ENCODE measurements at regions not wholly inside any gene's neighbourhood (a gene's known extent, or its start where the extent isn't known, plus 50 kb on each side); places are given as distances from the start of the nearest gene placed in this dataset.

DNA sequence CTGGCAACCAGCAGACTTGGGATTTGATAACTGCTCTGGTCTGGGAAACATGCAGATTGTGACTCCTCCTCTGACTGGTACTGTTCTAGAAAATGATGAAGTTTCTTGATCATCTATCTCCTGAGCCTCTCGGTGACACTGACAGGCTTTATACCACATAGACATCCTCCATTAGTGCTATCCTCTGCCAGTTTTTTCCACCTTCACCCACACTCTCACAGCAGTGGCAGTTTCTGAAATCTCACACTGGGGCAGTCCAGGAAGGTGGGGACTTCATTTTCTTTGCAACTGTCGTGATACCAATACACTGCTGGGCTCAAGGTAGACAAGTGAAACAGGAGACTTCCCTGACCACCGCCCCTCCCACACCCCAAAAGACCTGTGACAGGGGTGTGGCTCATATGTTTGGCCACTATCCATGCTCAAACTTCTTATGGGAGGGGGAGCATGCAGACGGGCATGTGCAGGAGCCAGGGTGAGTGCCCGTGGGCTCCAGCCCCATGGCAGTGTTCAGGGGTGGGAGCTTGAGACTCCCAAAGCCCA is 66.3 kb upstream of the RMDN2 start:
- no peak overlapping the region for H3K4me3 Mint-ChIP-seq
- no CpG with 5 or more reads among the region's 5 CpGs for WGBS (ENCODE audit: extremely low coverage, insufficient read length, low lambda C conversion rate)
- no peaks in the 10 kb centered on the region for H3K4me1 ChIP-seq (ENCODE audit: insufficient read depth, low read length)

More for the DNA sequence above, 66.3 kb upstream of the RMDN2 start:
- H3K79me2 ChIP-seq (ENCODE audit: insufficient read depth, low read length): no peaks in the 10 kb centered on the region
- no peak overlapping the region for H2AFZ ChIP-seq (ENCODE audit: low read length)
- H2BK12ac ChIP-seq (ENCODE audit: insufficient read length, low read depth, low read length): no peak overlapping the region
- no peaks in the 10 kb centered on the region for H3K79me1 ChIP-seq (ENCODE audit: insufficient read depth, low read depth, low read length, poor library complexity, severe bottlenecking)
- H3K9me3 ChIP-seq (ENCODE audit: control insufficient read depth, low read depth, low read length): no peaks in the 10 kb centered on the region
- no peak overlapping the region for H2BK120ac ChIP-seq (ENCODE audit: low read depth, low read length, poor library complexity, severe bottlenecking)
- no peak overlapping the region for H4K5ac ChIP-seq (ENCODE audit: insufficient read length, low read depth, low read length)
- H3K14ac ChIP-seq (ENCODE audit: insufficient read depth, low read length): no peak overlapping the region
- H2BK20ac ChIP-seq (ENCODE audit: low read depth, low read length, poor library complexity, severe bottlenecking): no peak overlapping the region
- H3K4me2 ChIP-seq (ENCODE audit: insufficient read depth, insufficient read length, low read length): no peak overlapping the region
- Mint-ChIP-seq H3K36me3 (ENCODE audit: insufficient read depth in 1 of 3, low read depth in 3 of 3) (peaks cover 0 to 7% (median 0%) of the 10 kb centered on the region in 3 experiments; a peak in 2 of 7 replicates), H3K9me3 (peaks cover 5 to 9% of the 10 kb centered on the region in 2 experiments; a peak in 4 of 5 replicates), H3K4me1 (peaks cover 7% of the 10 kb centered on the region in 2 experiments), H3K27me3 (ENCODE audit: low read depth) (peaks cover 3% of the 10 kb centered on the region), H3K27ac (no peak overlapping the region)
- no peaks in the 10 kb centered on the region for H3K27me3 ChIP-seq (ENCODE audit: insufficient read depth, low read length)
- H3K27ac ChIP-seq (ENCODE audit: insufficient read length, low read depth, low read length): no peak overlapping the region
- H3K23ac ChIP-seq (ENCODE audit: insufficient read length, low read depth, low read length): no peak overlapping the region
- no peak for TF ChIP-seq CTCF (conservative IDR thresholded peaks at IDR 0.05)
- H4K8ac ChIP-seq (replicated peaks; ENCODE audit: insufficient read length, low read depth, low read length): no peak overlapping the region
- H3K56ac ChIP-seq (ENCODE audit: insufficient read length, low read depth, low read length): no peak overlapping the region
- no peak overlapping the region for H3K4ac ChIP-seq (ENCODE audit: low read depth, low read length)
- no peak overlapping the region for H4K91ac ChIP-seq (ENCODE audit: insufficient read length, low read depth, low read length)
- H2BK15ac ChIP-seq (ENCODE audit: low read depth, low read length): no peak overlapping the region
- no peak overlapping the region for H3T11ph ChIP-seq (ENCODE audit: low read length)
- H3K9ac ChIP-seq (ENCODE audit: extremely low read depth, insufficient read length, low read length): no peak overlapping the region
- no peaks in the 10 kb centered on the region for H3K23me2 ChIP-seq (ENCODE audit: insufficient read length, low read depth, low read length, poor library complexity, severe bottlenecking)
- DNase-seq: no peak
- H2AK5ac ChIP-seq (ENCODE audit: insufficient read length, low read length): no peak overlapping the region
- no peaks in the 10 kb centered on the region for H4K20me1 ChIP-seq (ENCODE audit: control insufficient read depth, insufficient read depth, insufficient read length)
- H2BK5ac ChIP-seq (ENCODE audit: insufficient read length, low read length): no peak overlapping the region
- no peak overlapping the region for H3K18ac ChIP-seq (ENCODE audit: insufficient read length, low read depth, low read length)
